KMS-11 (cell line): ENCODE measurements at regions not wholly inside any gene's neighbourhood (a gene's known extent, or its start where the extent isn't known, plus 50 kb on each side); places are given as distances from the start of the nearest gene placed in this dataset.

Experiments used
- H2AFZ ChIP-seq: fragments of 200-600 bp; sonication (generic); 2 replicates; pipeline ENCODE4 v1.6.1; 2016; ENCODE audit warnings: antibody characterized with exemption, mixed run types, low read depth
- H3K27ac ChIP-seq: fragments of 200-600 bp; sonication (generic); 2 replicates; pipeline ENCODE4 v1.6.1; 2016; ENCODE audit warnings: mild to moderate bottlenecking, mixed run types
- H3K27me3 ChIP-seq: fragments of 200-600 bp; sonication (generic); 2 replicates; pipeline ENCODE4 v1.6.1; 2017; ENCODE audit warnings: mild to moderate bottlenecking, low read depth, mixed run types, moderate library complexity; ENCODE audit not compliant: insufficient read depth
- H3K36me3 ChIP-seq: fragments of 200-600 bp; sonication (generic); 2 replicates; pipeline ENCODE4 v1.6.1; 2017; ENCODE audit warnings: mild to moderate bottlenecking, mixed run types; ENCODE audit not compliant: insufficient read depth
- H3K4me1 ChIP-seq: fragments of 200-600 bp; sonication (generic); 2 replicates; pipeline ENCODE4 v1.6.1; 2016; ENCODE audit warnings: mild to moderate bottlenecking, low read depth, mixed run types; ENCODE audit not compliant: poor library complexity, severe bottlenecking
- H3K4me2 ChIP-seq: fragments of 200-600 bp; sonication (generic); 2 replicates; pipeline ENCODE4 v1.7.0; 2016; ENCODE audit warnings: mild to moderate bottlenecking, mixed run types
- H3K4me3 ChIP-seq: fragments of 200-600 bp; sonication (generic); IDR thresholded peaks from 2 replicates; pipeline ENCODE4 v1.6.1; 2017; ENCODE audit warnings: low read depth, low read length, mixed read lengths; ENCODE audit not compliant: insufficient read depth
- H3K79me2 ChIP-seq: fragments of 200-600 bp; sonication (generic); 2 replicates; pipeline ENCODE4 v1.6.1; 2016; ENCODE audit warnings: low read depth, mixed run types; ENCODE audit not compliant: insufficient read depth
- H3K9ac ChIP-seq: fragments of 200-600 bp; sonication (generic); 2 replicates; pipeline ENCODE4 v1.6.1; 2016; ENCODE audit warnings: mild to moderate bottlenecking, mixed run types
- H4K20me1 ChIP-seq: fragments of 200-600 bp; sonication (generic); 2 replicates; pipeline ENCODE4 v1.6.1; 2016; ENCODE audit warnings: mild to moderate bottlenecking, mixed run types; ENCODE audit not compliant: insufficient read depth
- CTCF ChIP-seq: fragments of 200-600 bp; sonication (generic); conservative IDR thresholded peaks from 2 replicates; pipeline ENCODE4 v1.6.1; 2017; ENCODE audit warnings: low read depth, mild to moderate bottlenecking, antibody characterized with exemption, low read length, moderate library complexity, mixed read lengths

DNA sequence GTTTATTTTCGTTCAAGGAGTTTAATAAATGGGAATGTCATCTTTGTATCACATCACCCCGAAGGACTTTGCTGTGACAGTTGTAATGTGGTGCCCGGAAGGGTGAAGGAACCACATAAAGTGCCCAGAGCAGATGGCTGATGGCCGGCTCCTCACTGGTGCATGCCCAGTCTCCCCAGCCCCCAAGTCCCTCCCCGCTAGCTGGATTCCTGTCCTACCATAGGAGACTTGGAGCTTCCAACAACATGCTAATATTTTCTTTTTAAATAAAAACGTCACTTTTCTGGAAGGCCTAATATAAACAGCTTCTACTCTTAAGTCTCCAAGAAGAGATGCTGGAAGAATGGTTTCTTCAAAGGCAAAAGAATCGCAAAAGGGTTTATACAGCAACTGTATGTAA is 273.9 kb upstream of the LRTM1 start:
- Histone ChIP-seq H3K36me3 (no peaks in the 10 kb centered on the region), H3K27ac (no peak overlapping the region), H3K27me3 (no peaks in the 10 kb centered on the region), H3K79me2 (no peaks in the 10 kb centered on the region), H2AFZ (no peak overlapping the region), H3K9ac (no peak overlapping the region), H3K4me2 (no peak overlapping the region), H3K4me1 (no peaks in the 10 kb centered on the region), H3K4me3 (no peak overlapping the region), H4K20me1 (no peaks in the 10 kb centered on the region)
- TF ChIP-seq CTCF = no peak

GRCh38 chr3:55200906-55201305 is 273.0 kb upstream of the LRTM1 start:
- Histone ChIP-seq H3K27ac (no peak overlapping the region), H3K79me2 (no peaks in the 10 kb centered on the region), H2AFZ (no peak overlapping the region), H3K4me1 (no peaks in the 10 kb centered on the region), H3K9ac (no peak overlapping the region), H3K27me3 (no peaks in the 10 kb centered on the region), H3K36me3 (no peaks in the 10 kb centered on the region), H3K4me2 (no peak overlapping the region), H3K4me3 (no peak overlapping the region), H4K20me1 (no peaks in the 10 kb centered on the region)
- no peak for TF ChIP-seq CTCF

- H3K36me3 ChIP-seq = no peaks in the 10 kb centered on the region
- no peak overlapping the region for H3K27ac ChIP-seq
- no peak overlapping the region for H2AFZ ChIP-seq
- TF ChIP-seq CTCF = no peak
- H3K4me3 ChIP-seq = no peak overlapping the region
- H3K4me1 ChIP-seq = no peaks in the 10 kb centered on the region
- no peak overlapping the region for H3K9ac ChIP-seq
- no peaks in the 10 kb centered on the region for H3K27me3 ChIP-seq
- no peak overlapping the region for H3K4me2 ChIP-seq
- no peaks in the 10 kb centered on the region for H3K79me2 ChIP-seq
- no peaks in the 10 kb centered on the region for H4K20me1 ChIP-seq
Observed at GRCh38 chr3:55198554-55198953, 270.7 kb upstream of the LRTM1 start.

GRCh38 chr3:55197021-55197420 is 269.2 kb upstream of the LRTM1 start:
- Histone ChIP-seq H4K20me1 (no peaks in the 10 kb centered on the region), H3K9ac (no peak overlapping the region), H3K4me3 (no peak overlapping the region), H3K79me2 (no peaks in the 10 kb centered on the region), H2AFZ (no peak overlapping the region), H3K27ac (no peak overlapping the region), H3K4me2 (no peak overlapping the region), H3K4me1 (no peaks in the 10 kb centered on the region), H3K27me3 (no peaks in the 10 kb centered on the region), H3K36me3 (no peaks in the 10 kb centered on the region)
- TF ChIP-seq CTCF = no peak

DNA sequence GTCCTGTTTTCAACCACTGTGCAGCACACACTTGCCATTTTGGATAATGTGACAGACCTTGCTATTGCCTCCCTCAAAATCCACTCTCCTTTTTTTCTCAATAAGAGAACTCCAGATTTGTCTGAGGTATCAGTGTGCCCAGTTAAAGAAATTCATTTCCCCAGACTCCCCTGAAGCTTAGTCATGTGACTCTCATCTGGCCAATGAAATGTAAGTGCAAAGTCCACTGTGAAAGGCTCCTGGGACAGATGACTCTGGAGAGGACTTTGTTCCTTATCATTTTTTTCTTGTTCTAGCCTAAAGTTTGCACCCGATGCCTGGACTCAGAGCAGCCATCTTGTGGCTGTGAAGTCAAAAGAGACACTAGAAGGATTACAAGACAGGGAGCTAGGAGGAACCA is 268.6 kb upstream of the LRTM1 start:
- H3K9ac ChIP-seq = no peak overlapping the region
- H3K4me1 ChIP-seq = no peaks in the 10 kb centered on the region
- H3K79me2 ChIP-seq = no peaks in the 10 kb centered on the region
- H3K27me3 ChIP-seq = no peaks in the 10 kb centered on the region
- H3K27ac ChIP-seq = no peak overlapping the region
- no peak overlapping the region for H3K4me2 ChIP-seq
- no peaks in the 10 kb centered on the region for H4K20me1 ChIP-seq
- H2AFZ ChIP-seq = no peak overlapping the region
- H3K36me3 ChIP-seq = no peaks in the 10 kb centered on the region
- TF ChIP-seq CTCF = no peak
- H3K4me3 ChIP-seq = no peak overlapping the region
